IMR-90 (cell line): ENCODE measurements at regions not wholly inside any gene's neighbourhood (a gene's known extent, or its start where the extent isn't known, plus 50 kb on each side); places are given as distances from the start of the nearest gene placed in this dataset.
A peak's percentile ranks its signal among the peaks of the same experiment; 100 is the strongest.

ENCODE experiments used
- ATAC-seq: fragments of 200-7000 bp; cut with Tn5 transposase; 2 replicates; pipeline ENCODE4 v1.9.1; 2020; ENCODE audit warnings: low read depth, mild to moderate bottlenecking, moderate library complexity
- BruUV-seq: library from RNA; stranded (reverse); fragments of 400-500 nt; replicated peaks from 2 replicates; lab custom pipeline; 2021; lab: Mats Ljungman, UMichigan
- CTCF ChIA-PET: fragments of 300-600 bp; formaldehyde crosslinking; extraction: SDS; loops from one replicate; lab custom pipeline; 2021; ENCODE audit warnings: antibody characterized with exemption; lab: Yijun Ruan, JAX
- POLR2A ChIA-PET: fragments of 300-600 bp; sonication (Branson Sonifier 250); formaldehyde crosslinking; loops from one replicate; lab custom pipeline; 2022; ENCODE audit warnings: antibody characterized with exemption; ENCODE audit not compliant: unreplicated experiment; lab: Charles Lee
- DNase-seq: peaks from one replicate; pipeline ENCODE4 v3.0.0; 2013
- H2AFZ ChIP-seq: replicated peaks from 2 replicates; pipeline ENCODE3; 2013; ENCODE audit warnings: low read length, mild to moderate bottlenecking; ENCODE audit not compliant: poor library complexity
- H2AK5ac ChIP-seq: 2 replicates; pipeline ENCODE4 v1.6.1; 2013; ENCODE audit warnings: low read depth, low read length, inconsistent platforms
- H2AK9ac ChIP-seq: replicated peaks from 2 replicates; pipeline ENCODE3; 2013; ENCODE audit warnings: mild to moderate bottlenecking, low read depth, low read length, moderate library complexity; ENCODE audit not compliant: poor library complexity
- H2BK120ac ChIP-seq: 2 replicates; pipeline ENCODE4 v1.6.1; 2013; ENCODE audit warnings: low read depth, low read length, inconsistent platforms
- H2BK15ac ChIP-seq: 3 replicates; pipeline ENCODE4 v1.6.1; 2013; ENCODE audit warnings: low read depth, low read length, inconsistent platforms
- H2BK20ac ChIP-seq: 2 replicates; pipeline ENCODE4 v1.6.1; 2013; ENCODE audit warnings: low read depth, mild to moderate bottlenecking, inconsistent platforms, low read length, moderate library complexity
- H2BK5ac ChIP-seq: 2 replicates; pipeline ENCODE4 v1.6.1; 2013; ENCODE audit warnings: mild to moderate bottlenecking, low read depth, low read length, inconsistent platforms; ENCODE audit not compliant: poor library complexity, severe bottlenecking
- H3K14ac ChIP-seq: replicated peaks from 2 replicates; pipeline ENCODE4 v1.6.1; 2013; ENCODE audit warnings: low read depth, low read length, inconsistent platforms
- H3K18ac ChIP-seq: 2 replicates; pipeline ENCODE4 v1.6.1; 2013; ENCODE audit warnings: low read depth, low read length, control low read depth
- H3K23ac ChIP-seq: 2 replicates; pipeline ENCODE4 v1.6.1; 2013; ENCODE audit warnings: low read depth, low read length, inconsistent platforms
- H3K27ac ChIP-seq: 2 replicates; pipeline ENCODE4 v1.5.1; 2013; ENCODE audit warnings: mild to moderate bottlenecking, control low read depth, low read length; ENCODE audit not compliant: insufficient read depth
- H3K27me3 ChIP-seq: 2 replicates; pipeline ENCODE4 v1.6.1; 2013; ENCODE audit warnings: low read length; ENCODE audit not compliant: control insufficient read depth, insufficient read depth
- H3K36me3 ChIP-seq: 2 replicates; pipeline ENCODE4 v1.6.1; 2013; ENCODE audit warnings: low read length, mixed read lengths; ENCODE audit not compliant: control insufficient read depth, insufficient read depth
- H3K4ac ChIP-seq: 2 replicates; pipeline ENCODE4 v1.6.1; 2013; ENCODE audit warnings: low read depth, low read length, inconsistent platforms
- H3K4me1 ChIP-seq: 2 replicates; pipeline ENCODE4 v1.6.1; 2013; ENCODE audit warnings: low read length, mixed read lengths; ENCODE audit not compliant: control insufficient read depth, insufficient read depth
- H3K4me2 ChIP-seq: 2 replicates; pipeline ENCODE4 v1.6.1; 2013; ENCODE audit warnings: low read depth, mild to moderate bottlenecking, control low read depth, low read length, moderate library complexity
- H3K4me3 ChIP-seq: 2 replicates; pipeline ENCODE4 v1.5.1; 2013; ENCODE audit warnings: low read depth, mild to moderate bottlenecking, control low read depth, low read length, moderate library complexity; ENCODE audit not compliant: insufficient read depth
- H3K56ac ChIP-seq: 2 replicates; pipeline ENCODE4 v1.6.1; 2013; ENCODE audit warnings: low read length, inconsistent platforms; ENCODE audit not compliant: insufficient read depth; ENCODE audit errors: extremely low read depth
- H3K79me1 ChIP-seq, 2 experiments: 2 replicates each; pipeline ENCODE4 v1.6.1; 2013; ENCODE audit warnings: low read length in 2 of 2, inconsistent platforms in 1 of 2, low read depth in 1 of 2
- H3K9ac ChIP-seq: 2 replicates; pipeline ENCODE4 v1.6.1; 2013; ENCODE audit warnings: low read depth, low read length, control low read depth
- H3K9me1 ChIP-seq: 2 replicates; pipeline ENCODE4 v1.6.1; 2013; ENCODE audit warnings: low read length, inconsistent platforms; ENCODE audit not compliant: insufficient read depth
- H3K9me3 ChIP-seq: 2 replicates; pipeline ENCODE4 v1.6.1; 2013; ENCODE audit warnings: low read length; ENCODE audit not compliant: control insufficient read depth, insufficient read depth
- H4K20me1 ChIP-seq: 2 replicates; pipeline ENCODE4 v1.6.1; 2013; ENCODE audit warnings: low read length, inconsistent platforms; ENCODE audit not compliant: insufficient read depth
- H4K5ac ChIP-seq: 2 replicates; pipeline ENCODE4 v1.6.1; 2013; ENCODE audit warnings: mild to moderate bottlenecking, low read depth, low read length, control low read depth
- H4K8ac ChIP-seq, 2 experiments: 2 replicates each; pipeline ENCODE4 v1.6.1; 2013; ENCODE audit warnings: low read depth in 2 of 2, low read length in 2 of 2, control low read depth in 1 of 2, inconsistent platforms in 1 of 2
- H4K91ac ChIP-seq: 2 replicates; pipeline ENCODE4 v1.6.1; 2013; ENCODE audit warnings: low read depth, low read length, inconsistent platforms; ENCODE audit not compliant: insufficient read depth
- CHD1 ChIP-seq: IDR thresholded peaks from 2 replicates; pipeline ENCODE4 v1.6.1; 2012; ENCODE audit warnings: low read depth, low read length, improper control_type of control experiment
- CTCF ChIP-seq: conservative IDR thresholded peaks from 2 replicates; pipeline ENCODE4 v1.5.1; 2012; ENCODE audit warnings: mild to moderate bottlenecking, low read depth, low read length, improper control_type of control experiment
- MAFK ChIP-seq: IDR thresholded peaks from 2 replicates; pipeline ENCODE4 v1.6.1; 2012; ENCODE audit warnings: low read depth, low read length, improper control_type of control experiment
- RAD21 ChIP-seq: IDR thresholded peaks from 2 replicates; pipeline ENCODE4 v1.6.1; 2012; ENCODE audit warnings: low read length, improper control_type of control experiment
- WGBS, 2 experiments: methylation state at CpG; one replicate each; pipeline versions ENCODE4 v1.1.5 to v1.1.7; 2013; ENCODE audit warnings: missing lambda C conversion rate in 2 of 2; ENCODE audit not compliant: insufficient read length in 1 of 2; ENCODE audit errors: extremely low coverage in 2 of 2; 5-methylcytosine and 5-hydroxymethylcytosine counted together
- dilution Hi-C: fragments of 300-500 bp; cut with HindIII; formaldehyde crosslinking; loops from one replicate; pipeline ENCODE4 v1.14.3; 2018; ENCODE audit warnings: low sequenced_read_pairs; ENCODE audit not compliant: unreplicated experiment
- in situ Hi-C: fragments of 300-500 bp; cut with MboI; formaldehyde crosslinking; loops from 3 replicates; pipeline ENCODE4 v1.14.3; 2019; ENCODE audit warnings: low sequenced_read_pairs, inconsistent platforms, mixed read lengths
- intact Hi-C: fragments of 100-400 bp; cut with micrococcal nuclease; formaldehyde crosslinking; loops from 2 replicates; pipeline ENCODE4 v1.10.0; 2022

- Histone ChIP-seq H4K5ac (no peak overlapping the region), H4K91ac (peak overlapping the region; percentile 62; the same call in 1 of the 2 replicates), H2AFZ (no peak overlapping the region), H3K4me1 (peaks cover 7% of the 10 kb centered on the region; the same call in 1 of the 2 replicates), H2AK5ac (peak overlapping the region; percentile 89), H3K14ac (no peak overlapping the region), H2BK120ac (peak overlapping the region; percentile 49), H3K23ac (no peak overlapping the region), H3K56ac (no peak overlapping the region), H3K27me3 (no peaks in the 10 kb centered on the region), H2BK15ac (peak overlapping the region; percentile 47; the same call in 2 of the 3 replicates), H3K18ac (no peak overlapping the region; the same call in 1 of the 2 replicates), H3K4me3 (no peak overlapping the region), H3K9me3 (no peaks in the 10 kb centered on the region), H4K20me1 (no peaks in the 10 kb centered on the region), H2BK5ac (no peak overlapping the region), H4K8ac (no peak overlapping the region), H3K9ac (no peak overlapping the region), H3K4me2 (no peak overlapping the region), H2BK20ac (peak overlapping the region; percentile 14; the same call in 1 of the 2 replicates), H3K36me3 (no peaks in the 10 kb centered on the region), H3K4ac (peak overlapping the region; percentile 48), H3K27ac (no peak overlapping the region), H2AK9ac (peak overlapping the region; percentile 44), H3K79me1 (no peaks in the 10 kb centered on the region), H3K9me1 (peaks cover 5% of the 10 kb centered on the region; the same call in 1 of the 2 replicates)
- in situ Hi-C loops: no loop called here
- ChIA-PET CTCF (no interaction called here), POLR2A (no interaction called here)
- WGBS, 2 experiments: 93% methylated on average over 9 of the region's 15 CpGs; no CpG with 5 or more reads in 1 of the 2 experiments
- dilution Hi-C loops: no loop called here
- BruUV-seq: no TSS peak
- intact Hi-C loops: no loop called here
- DNase-seq (no peak), ATAC-seq (no peak)
- TF ChIP-seq CHD1 (no peak), MAFK (no peak), RAD21 (no peak), CTCF (no peak)
Measured at GRCh38 chr20:50243610-50244351, 53.2 kb downstream of the CEBPB start.
